Fibroblast of mammary gland (primary cell): ENCODE measurements at regions not wholly inside any gene's neighbourhood (a gene's known extent, or its start where the extent isn't known, plus 50 kb on each side); places are given as distances from the start of the nearest gene placed in this dataset.

Experiments
- DNase-seq: peaks from one replicate; pipeline ENCODE4 v3.0.0-alpha.2; 2010; ENCODE audit warnings: low read depth
- H3K4me3 ChIP-seq: 2 replicates; pipeline ENCODE4 v1.5.1; 2011; ENCODE audit warnings: low read depth, mild to moderate bottlenecking, low read length, moderate library complexity; ENCODE audit not compliant: control insufficient read depth
- TF ChIP-seq, protein P1 (sequence below): conservative IDR thresholded peaks from 2 replicates; pipeline ENCODE4 v1.5.1; 2011; ENCODE audit warnings: low read depth, low read length, inconsistent platforms; ENCODE audit not compliant: control insufficient read depth, insufficient read depth

DNA sequence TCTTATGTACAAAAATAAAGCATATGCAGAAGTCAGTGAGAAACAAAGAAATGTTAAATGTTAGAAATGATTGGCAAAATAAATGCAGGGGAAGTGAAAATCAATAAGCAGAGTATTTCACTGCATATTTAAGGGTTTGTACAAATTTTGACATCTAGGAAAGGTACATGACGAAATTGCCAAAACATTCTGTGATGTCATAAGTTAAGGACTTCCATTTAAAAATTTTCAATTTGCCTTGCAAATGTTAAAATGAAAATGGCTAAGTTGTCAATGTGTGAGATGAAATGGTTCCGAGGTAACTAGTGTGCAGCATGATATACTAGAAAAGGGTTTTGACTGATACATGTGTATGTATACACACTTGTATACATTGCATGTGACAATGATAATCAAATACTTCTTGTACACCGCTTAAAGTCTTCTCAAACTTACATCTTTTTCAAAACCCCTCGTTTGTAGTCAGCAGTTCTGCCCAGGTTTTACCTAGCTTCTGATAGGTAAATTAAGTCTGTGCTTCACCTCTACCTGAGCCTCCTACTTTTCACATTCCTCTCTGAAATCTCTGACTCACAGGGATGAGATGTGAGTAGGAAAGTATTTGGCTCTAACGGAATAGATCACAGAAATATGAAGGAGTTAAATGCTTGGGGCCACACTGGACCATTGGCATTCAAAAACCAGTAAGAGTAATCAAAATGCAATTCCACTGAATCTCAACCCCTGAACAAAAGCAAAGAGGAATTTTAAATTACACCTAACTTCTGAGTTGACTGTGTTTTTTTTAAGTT is 442.4 kb upstream of the FOXG1 start:
- no peak for DNase-seq
- TF ChIP-seq, protein P1, sequence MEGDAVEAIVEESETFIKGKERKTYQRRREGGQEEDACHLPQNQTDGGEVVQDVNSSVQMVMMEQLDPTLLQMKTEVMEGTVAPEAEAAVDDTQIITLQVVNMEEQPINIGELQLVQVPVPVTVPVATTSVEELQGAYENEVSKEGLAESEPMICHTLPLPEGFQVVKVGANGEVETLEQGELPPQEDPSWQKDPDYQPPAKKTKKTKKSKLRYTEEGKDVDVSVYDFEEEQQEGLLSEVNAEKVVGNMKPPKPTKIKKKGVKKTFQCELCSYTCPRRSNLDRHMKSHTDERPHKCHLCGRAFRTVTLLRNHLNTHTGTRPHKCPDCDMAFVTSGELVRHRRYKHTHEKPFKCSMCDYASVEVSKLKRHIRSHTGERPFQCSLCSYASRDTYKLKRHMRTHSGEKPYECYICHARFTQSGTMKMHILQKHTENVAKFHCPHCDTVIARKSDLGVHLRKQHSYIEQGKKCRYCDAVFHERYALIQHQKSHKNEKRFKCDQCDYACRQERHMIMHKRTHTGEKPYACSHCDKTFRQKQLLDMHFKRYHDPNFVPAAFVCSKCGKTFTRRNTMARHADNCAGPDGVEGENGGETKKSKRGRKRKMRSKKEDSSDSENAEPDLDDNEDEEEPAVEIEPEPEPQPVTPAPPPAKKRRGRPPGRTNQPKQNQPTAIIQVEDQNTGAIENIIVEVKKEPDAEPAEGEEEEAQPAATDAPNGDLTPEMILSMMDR, result no peak
- H3K4me3 ChIP-seq, result no peak overlapping the region

DNA sequence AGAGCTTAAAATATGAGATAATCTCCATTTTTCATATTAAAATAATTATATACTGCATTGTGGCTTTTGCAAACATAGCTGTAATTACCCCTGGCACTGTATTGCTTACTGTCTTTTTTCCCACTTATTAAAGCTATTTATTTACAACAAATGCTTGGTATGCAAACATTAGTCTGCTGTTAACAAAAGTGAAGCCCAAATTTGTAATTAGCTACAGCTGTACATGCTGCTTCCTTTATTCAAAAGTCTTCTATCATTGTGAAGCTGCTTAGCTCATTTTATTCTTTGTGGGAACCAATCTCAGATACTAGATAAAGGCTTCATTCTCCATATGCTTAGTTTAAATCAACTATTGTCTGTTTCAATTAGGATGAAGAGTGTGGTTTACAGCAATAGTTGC is 425.8 kb upstream of the FOXG1 start:
- H3K4me3 ChIP-seq, result no peak overlapping the region
- TF ChIP-seq, protein P1, result no peak
- no peak for DNase-seq

GRCh38 chr14:28344381-28344780 is 422.2 kb upstream of the FOXG1 start:
- TF ChIP-seq, protein P1, result no peak
- peak; percentile 48 for DNase-seq

GRCh38 chr14:28348797-28349196 is 417.8 kb upstream of the FOXG1 start:
- DNase-seq, result no peak
- no peak overlapping the region for H3K4me3 ChIP-seq
- TF ChIP-seq, protein P1, result no peak

More at GRCh38 chr14:28344381-28344780, 422.2 kb upstream of the FOXG1 start:
- no peak overlapping the region for H3K4me3 ChIP-seq

- H3K4me3 ChIP-seq, result no peak overlapping the region
- TF ChIP-seq, protein P1, result no peak
- DNase-seq, result no peak
These were observed 409.8 kb upstream of the FOXG1 start for GRCh38 chr14:28356819-28357218.

- DNase-seq, result no peak
- TF ChIP-seq, protein P1, result no peak
- H3K4me3 ChIP-seq, result no peak overlapping the region
These were observed 405.1 kb upstream of the FOXG1 start for GRCh38 chr14:28361486-28361885.

DNA sequence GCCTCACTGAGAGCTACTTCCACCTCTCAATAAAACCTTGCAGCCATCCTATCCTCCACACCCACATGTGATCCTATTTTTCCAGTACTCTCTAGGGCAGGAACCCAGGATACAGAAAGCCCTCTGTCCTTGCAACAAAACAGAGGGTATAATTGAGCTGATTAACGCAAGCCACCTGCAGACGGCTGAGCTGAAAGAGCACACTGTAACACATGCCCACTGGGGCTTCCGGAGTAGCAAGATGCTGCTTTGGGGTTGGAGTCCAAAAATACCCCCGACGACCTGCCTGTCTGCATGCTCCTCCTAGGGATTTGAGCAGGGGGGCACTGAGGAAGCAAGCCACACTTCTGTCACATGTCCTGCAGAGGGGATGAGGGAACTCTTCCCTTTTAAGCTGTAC is 401.1 kb upstream of the FOXG1 start:
- DNase-seq, result no peak

More for the DNA sequence above, 401.1 kb upstream of the FOXG1 start:
- no peak overlapping the region for H3K4me3 ChIP-seq
- TF ChIP-seq, protein P1, result no peak
